ENCODE measurements at regions not wholly inside any gene's neighbourhood (a gene's known extent, or its start where the extent isn't known, plus 50 kb on each side); places are given as distances from the start of the nearest gene placed in this dataset.
"Not testable (repeated sequence)": the region's sequence is repeated elsewhere in the genome, so short reads cannot be mapped to it uniquely, and the experiment has no call there.

DNA sequence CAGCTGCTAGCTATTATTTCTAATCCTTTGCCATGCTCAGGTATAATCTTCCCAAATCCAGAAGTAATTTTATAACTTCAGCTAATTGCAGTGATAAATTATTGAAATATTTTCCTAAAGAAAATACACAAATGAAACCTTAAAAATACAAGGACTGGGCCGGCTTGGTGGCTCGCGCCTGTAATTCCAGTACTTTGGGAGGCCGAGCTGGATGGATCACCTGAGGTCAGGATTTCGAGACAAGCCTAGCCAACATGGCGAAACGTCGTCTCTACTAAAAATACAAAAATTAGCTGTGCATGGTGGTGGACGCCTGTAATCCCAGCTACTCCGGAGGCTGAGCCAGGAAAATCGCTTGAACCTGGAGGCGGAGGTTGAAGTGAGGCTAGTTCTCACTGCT, 609.2 kb upstream of the POTED start:
- not testable (repeated sequence) for TF ChIP-seq GABPA (tag; conservative IDR thresholded peaks at IDR 0.05; ENCODE audit: low read depth); ETV6 (IDR thresholded peaks at IDR 0.05; ENCODE audit: borderline replicate concordance in 1 of 2, low read depth in 2 of 2, low read length in 1 of 2); ETV6 (CRISPR knock-in tag; IDR thresholded peaks at IDR 0.05; ENCODE audit: borderline replicate concordance); FIP1L1 (IDR thresholded peaks at IDR 0.05; ENCODE audit: low read depth, low read length, poor library complexity, severe bottlenecking); GTF2F1 (IDR thresholded peaks at IDR 0.05; ENCODE audit: low read depth, low read length); BRF1 (IDR thresholded peaks at IDR 0.05; ENCODE audit: borderline replicate concordance, extremely low read depth, insufficient read length); MAZ (CRISPR knock-in tag; conservative IDR thresholded peaks at IDR 0.05 in 1 of 2, IDR thresholded peaks at IDR 0.05 in 1 of 2); ZNF23 (CRISPR knock-in tag; IDR thresholded peaks at IDR 0.05); BRCA1 (IDR thresholded peaks at IDR 0.05); BRCA1 (CRISPR knock-in tag; IDR thresholded peaks at IDR 0.05); FOXK1 (CRISPR knock-in tag; IDR thresholded peaks at IDR 0.05; ENCODE audit: borderline replicate concordance)
- TF ChIP-seq, protein P1, sequence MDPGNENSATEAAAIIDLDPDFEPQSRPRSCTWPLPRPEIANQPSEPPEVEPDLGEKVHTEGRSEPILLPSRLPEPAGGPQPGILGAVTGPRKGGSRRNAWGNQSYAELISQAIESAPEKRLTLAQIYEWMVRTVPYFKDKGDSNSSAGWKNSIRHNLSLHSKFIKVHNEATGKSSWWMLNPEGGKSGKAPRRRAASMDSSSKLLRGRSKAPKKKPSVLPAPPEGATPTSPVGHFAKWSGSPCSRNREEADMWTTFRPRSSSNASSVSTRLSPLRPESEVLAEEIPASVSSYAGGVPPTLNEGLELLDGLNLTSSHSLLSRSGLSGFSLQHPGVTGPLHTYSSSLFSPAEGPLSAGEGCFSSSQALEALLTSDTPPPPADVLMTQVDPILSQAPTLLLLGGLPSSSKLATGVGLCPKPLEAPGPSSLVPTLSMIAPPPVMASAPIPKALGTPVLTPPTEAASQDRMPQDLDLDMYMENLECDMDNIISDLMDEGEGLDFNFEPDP (CRISPR knock-in tag; IDR thresholded peaks at IDR 0.05), result not testable (repeated sequence)
- TF ChIP-seq, protein P2, sequence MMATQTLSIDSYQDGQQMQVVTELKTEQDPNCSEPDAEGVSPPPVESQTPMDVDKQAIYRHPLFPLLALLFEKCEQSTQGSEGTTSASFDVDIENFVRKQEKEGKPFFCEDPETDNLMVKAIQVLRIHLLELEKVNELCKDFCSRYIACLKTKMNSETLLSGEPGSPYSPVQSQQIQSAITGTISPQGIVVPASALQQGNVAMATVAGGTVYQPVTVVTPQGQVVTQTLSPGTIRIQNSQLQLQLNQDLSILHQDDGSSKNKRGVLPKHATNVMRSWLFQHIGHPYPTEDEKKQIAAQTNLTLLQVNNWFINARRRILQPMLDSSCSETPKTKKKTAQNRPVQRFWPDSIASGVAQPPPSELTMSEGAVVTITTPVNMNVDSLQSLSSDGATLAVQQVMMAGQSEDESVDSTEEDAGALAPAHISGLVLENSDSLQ (IDR thresholded peaks at IDR 0.05), result not testable (repeated sequence)
- TF ChIP-seq, protein P3, sequence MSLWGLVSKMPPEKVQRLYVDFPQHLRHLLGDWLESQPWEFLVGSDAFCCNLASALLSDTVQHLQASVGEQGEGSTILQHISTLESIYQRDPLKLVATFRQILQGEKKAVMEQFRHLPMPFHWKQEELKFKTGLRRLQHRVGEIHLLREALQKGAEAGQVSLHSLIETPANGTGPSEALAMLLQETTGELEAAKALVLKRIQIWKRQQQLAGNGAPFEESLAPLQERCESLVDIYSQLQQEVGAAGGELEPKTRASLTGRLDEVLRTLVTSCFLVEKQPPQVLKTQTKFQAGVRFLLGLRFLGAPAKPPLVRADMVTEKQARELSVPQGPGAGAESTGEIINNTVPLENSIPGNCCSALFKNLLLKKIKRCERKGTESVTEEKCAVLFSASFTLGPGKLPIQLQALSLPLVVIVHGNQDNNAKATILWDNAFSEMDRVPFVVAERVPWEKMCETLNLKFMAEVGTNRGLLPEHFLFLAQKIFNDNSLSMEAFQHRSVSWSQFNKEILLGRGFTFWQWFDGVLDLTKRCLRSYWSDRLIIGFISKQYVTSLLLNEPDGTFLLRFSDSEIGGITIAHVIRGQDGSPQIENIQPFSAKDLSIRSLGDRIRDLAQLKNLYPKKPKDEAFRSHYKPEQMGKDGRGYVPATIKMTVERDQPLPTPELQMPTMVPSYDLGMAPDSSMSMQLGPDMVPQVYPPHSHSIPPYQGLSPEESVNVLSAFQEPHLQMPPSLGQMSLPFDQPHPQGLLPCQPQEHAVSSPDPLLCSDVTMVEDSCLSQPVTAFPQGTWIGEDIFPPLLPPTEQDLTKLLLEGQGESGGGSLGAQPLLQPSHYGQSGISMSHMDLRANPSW (CRISPR knock-in tag; IDR thresholded peaks at IDR 0.05), result not testable (repeated sequence)
- TF ChIP-seq, protein P4, sequence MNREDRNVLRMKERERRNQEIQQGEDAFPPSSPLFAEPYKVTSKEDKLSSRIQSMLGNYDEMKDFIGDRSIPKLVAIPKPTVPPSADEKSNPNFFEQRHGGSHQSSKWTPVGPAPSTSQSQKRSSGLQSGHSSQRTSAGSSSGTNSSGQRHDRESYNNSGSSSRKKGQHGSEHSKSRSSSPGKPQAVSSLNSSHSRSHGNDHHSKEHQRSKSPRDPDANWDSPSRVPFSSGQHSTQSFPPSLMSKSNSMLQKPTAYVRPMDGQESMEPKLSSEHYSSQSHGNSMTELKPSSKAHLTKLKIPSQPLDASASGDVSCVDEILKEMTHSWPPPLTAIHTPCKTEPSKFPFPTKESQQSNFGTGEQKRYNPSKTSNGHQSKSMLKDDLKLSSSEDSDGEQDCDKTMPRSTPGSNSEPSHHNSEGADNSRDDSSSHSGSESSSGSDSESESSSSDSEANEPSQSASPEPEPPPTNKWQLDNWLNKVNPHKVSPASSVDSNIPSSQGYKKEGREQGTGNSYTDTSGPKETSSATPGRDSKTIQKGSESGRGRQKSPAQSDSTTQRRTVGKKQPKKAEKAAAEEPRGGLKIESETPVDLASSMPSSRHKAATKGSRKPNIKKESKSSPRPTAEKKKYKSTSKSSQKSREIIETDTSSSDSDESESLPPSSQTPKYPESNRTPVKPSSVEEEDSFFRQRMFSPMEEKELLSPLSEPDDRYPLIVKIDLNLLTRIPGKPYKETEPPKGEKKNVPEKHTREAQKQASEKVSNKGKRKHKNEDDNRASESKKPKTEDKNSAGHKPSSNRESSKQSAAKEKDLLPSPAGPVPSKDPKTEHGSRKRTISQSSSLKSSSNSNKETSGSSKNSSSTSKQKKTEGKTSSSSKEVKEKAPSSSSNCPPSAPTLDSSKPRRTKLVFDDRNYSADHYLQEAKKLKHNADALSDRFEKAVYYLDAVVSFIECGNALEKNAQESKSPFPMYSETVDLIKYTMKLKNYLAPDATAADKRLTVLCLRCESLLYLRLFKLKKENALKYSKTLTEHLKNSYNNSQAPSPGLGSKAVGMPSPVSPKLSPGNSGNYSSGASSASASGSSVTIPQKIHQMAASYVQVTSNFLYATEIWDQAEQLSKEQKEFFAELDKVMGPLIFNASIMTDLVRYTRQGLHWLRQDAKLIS (CRISPR knock-in tag; IDR thresholded peaks at IDR 0.05), result not testable (repeated sequence)
- TF ChIP-seq, protein P5, sequence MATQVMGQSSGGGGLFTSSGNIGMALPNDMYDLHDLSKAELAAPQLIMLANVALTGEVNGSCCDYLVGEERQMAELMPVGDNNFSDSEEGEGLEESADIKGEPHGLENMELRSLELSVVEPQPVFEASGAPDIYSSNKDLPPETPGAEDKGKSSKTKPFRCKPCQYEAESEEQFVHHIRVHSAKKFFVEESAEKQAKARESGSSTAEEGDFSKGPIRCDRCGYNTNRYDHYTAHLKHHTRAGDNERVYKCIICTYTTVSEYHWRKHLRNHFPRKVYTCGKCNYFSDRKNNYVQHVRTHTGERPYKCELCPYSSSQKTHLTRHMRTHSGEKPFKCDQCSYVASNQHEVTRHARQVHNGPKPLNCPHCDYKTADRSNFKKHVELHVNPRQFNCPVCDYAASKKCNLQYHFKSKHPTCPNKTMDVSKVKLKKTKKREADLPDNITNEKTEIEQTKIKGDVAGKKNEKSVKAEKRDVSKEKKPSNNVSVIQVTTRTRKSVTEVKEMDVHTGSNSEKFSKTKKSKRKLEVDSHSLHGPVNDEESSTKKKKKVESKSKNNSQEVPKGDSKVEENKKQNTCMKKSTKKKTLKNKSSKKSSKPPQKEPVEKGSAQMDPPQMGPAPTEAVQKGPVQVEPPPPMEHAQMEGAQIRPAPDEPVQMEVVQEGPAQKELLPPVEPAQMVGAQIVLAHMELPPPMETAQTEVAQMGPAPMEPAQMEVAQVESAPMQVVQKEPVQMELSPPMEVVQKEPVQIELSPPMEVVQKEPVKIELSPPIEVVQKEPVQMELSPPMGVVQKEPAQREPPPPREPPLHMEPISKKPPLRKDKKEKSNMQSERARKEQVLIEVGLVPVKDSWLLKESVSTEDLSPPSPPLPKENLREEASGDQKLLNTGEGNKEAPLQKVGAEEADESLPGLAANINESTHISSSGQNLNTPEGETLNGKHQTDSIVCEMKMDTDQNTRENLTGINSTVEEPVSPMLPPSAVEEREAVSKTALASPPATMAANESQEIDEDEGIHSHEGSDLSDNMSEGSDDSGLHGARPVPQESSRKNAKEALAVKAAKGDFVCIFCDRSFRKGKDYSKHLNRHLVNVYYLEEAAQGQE (IDR thresholded peaks at IDR 0.05; ENCODE audit: borderline replicate concordance), result not testable (repeated sequence)
- TF ChIP-seq, protein P5 (CRISPR knock-in tag; IDR thresholded peaks at IDR 0.05; ENCODE audit: low read depth), result not testable (repeated sequence)

Data from K562 (cell line).